Right lobe of liver (tissue), 6 donors: ENCODE measurements at regions not wholly inside any gene's neighbourhood (a gene's known extent, or its start where the extent isn't known, plus 50 kb on each side); places are given as distances from the start of the nearest gene placed in this dataset.

Experiments
- ATAC-seq, 4 donors: fragments of 200-7000 bp; cut with Tn5 transposase; one replicate each; pipeline ENCODE4 v1.9.1; 2020; ENCODE audit warnings: mild to moderate bottlenecking in 4 of 4, moderate library complexity in 4 of 4
- DNase-seq, 3 donors: peaks; one replicate each; pipeline ENCODE4 v3.0.0-alpha.2; 2020
- H3K27ac ChIP-seq, 3 donors: fragments of 200-600 bp; one replicate each; pipeline ENCODE4 v1.8.0; 2022
- H3K27me3 ChIP-seq, 2 donors: fragments of 200-600 bp; one replicate each; pipeline ENCODE4 v1.8.0; 2022
- H3K36me3 ChIP-seq, 4 donors: fragments of 200-600 bp; sonication (generic) in 1 of 4; one replicate each; pipeline versions ENCODE4 v1.5.1 to v1.8.0; 2017 to 2022; ENCODE audit warnings: control low read depth in 1 of 4
- H3K4me1 ChIP-seq, 4 donors: fragments of 200-600 bp; sonication (generic) in 1 of 4; one replicate each; pipeline versions ENCODE4 v1.5.1 to v1.8.0; 2017 to 2022; ENCODE audit warnings: control low read depth in 1 of 4
- H3K4me3 ChIP-seq, 3 donors: fragments of 200-600 bp; one replicate each; pipeline ENCODE4 v1.8.0; 2022
- H3K9me3 ChIP-seq, 4 donors: fragments of 200-600 bp; sonication (generic) in 1 of 4; one replicate each; pipeline versions ENCODE4 v1.5.1 to v1.8.0; 2017 to 2022; ENCODE audit warnings: control low read depth in 1 of 4
- POLR2A ChIP-seq: fragments of 450-650 bp; IDR thresholded peaks from one replicate; pipeline ENCODE4 v1.6.1; 2017; ENCODE audit warnings: antibody characterized with exemption, mild to moderate bottlenecking
- WGBS: methylation state at CpG from one replicate; pipeline ENCODE4 v1.1.6; 2018; ENCODE audit warnings: low coverage, low lambda C conversion rate; ENCODE audit not compliant: insufficient coverage; ENCODE audit errors: missing lambda C conversion rate; 5-methylcytosine and 5-hydroxymethylcytosine counted together
- intact Hi-C, 2 donors: fragments of 100-400 bp; cut with DNase I; formaldehyde crosslinking; loops; one replicate each; pipeline versions ENCODE4 v1.11.2 to v1.14.1; 2022
- TF ChIP-seq, protein P1 (sequence below), 4 donors: fragments of 200-600 bp in 3 of 4; fragments of 450-650 bp in 1 of 4; IDR thresholded peaks; one replicate each; pipeline versions ENCODE4 v1.5.1 to v1.8.0; 2016 to 2022; ENCODE audit warnings: antibody characterized with exemption in 4 of 4, mild to moderate bottlenecking in 2 of 4
- donor health status: DM: no; HTN: yes; CAD: no.
- donor health status: DM: no; HTN: no; CAD: no.
- donor health status: DM: no; HTN: no; CAD: no.
- donor health status: DM: no; HTN: yes; CAD: no.
- donor health status: DM: no; HTN: yes; CAD: no.

DNA sequence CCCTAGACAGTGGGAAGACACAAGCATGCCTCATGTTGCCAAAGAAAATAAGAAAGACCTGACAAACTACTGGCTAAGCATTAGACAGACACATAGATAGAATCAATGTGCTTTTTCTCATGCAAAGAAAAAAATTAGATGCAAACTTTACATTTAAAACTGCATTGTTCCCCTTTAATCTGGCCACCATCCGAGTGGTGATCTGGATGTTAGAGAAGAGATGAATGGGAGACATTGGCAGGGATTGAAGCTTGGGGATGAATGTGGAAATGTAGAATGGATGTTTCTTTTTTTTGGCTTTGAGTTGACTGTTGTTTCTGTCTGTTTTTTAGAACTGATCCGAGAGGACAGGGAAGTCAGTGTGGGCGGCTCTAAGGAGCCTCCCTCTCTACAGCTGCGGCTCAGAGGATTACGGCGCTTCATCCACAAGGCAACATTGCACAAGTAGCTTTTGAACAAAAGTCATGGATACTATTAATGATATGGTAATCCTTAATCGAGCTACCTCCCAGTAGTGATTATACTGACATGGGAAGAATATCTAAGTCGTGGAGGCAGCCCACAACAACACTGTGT, 53.0 kb downstream of the HELT start:
- Histone ChIP-seq H3K4me3 (no peak overlapping the region), H3K36me3 (no peaks in the 10 kb centered on the region), H3K27me3 (no peaks in the 10 kb centered on the region), H3K9me3 (no peaks in the 10 kb centered on the region), H3K27ac (no peak overlapping the region), H3K4me1 (peaks cover 0 to 8% (median 0%) of the 10 kb centered on the region in 4 donors)
- TF ChIP-seq, protein P1, sequence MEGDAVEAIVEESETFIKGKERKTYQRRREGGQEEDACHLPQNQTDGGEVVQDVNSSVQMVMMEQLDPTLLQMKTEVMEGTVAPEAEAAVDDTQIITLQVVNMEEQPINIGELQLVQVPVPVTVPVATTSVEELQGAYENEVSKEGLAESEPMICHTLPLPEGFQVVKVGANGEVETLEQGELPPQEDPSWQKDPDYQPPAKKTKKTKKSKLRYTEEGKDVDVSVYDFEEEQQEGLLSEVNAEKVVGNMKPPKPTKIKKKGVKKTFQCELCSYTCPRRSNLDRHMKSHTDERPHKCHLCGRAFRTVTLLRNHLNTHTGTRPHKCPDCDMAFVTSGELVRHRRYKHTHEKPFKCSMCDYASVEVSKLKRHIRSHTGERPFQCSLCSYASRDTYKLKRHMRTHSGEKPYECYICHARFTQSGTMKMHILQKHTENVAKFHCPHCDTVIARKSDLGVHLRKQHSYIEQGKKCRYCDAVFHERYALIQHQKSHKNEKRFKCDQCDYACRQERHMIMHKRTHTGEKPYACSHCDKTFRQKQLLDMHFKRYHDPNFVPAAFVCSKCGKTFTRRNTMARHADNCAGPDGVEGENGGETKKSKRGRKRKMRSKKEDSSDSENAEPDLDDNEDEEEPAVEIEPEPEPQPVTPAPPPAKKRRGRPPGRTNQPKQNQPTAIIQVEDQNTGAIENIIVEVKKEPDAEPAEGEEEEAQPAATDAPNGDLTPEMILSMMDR (IDR thresholded peaks at IDR 0.05), result no peak
- no peak for TF ChIP-seq POLR2A
- intact Hi-C loops, result no loop called here
- 75% methylated on average over 6 of the region's 8 CpGs for WGBS
- no peak for ATAC-seq
- DNase-seq, result no peak

DNA sequence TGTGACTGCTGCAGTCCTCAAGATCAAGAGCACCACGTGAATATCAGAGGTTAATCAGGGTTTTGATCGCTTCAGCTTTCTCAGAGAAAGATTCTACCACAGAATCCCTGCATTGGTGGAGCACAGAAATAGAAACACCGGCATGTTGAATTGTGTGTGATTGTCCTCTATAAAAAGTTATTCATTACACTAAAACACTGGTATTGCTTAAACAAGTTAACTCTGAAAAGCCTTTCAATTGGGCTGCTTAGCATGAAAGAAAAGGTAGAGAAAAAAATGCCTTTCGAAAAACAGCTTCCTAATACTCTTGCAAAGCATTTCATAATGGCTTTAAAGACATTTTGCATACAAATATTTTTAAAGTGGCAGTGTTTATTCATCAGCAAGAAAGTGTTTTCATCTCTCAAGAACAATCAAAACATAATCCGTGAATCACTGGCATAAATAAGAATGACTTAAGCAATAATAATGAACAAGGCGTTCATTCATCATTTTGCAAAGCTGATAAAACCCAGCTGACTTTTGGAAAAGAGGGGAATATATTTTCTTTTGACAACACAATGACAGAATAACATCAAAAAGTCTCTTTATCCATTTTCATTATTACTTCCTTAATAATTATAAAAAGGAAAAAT, 61.1 kb downstream of the HELT start:
- DNase-seq (no peak), ATAC-seq (peak in 1 of 4 donors; percentile 28)
- WGBS, result 25% methylated on average over 5 of the region's 6 CpGs
- intact Hi-C loops, result no loop called here
- no peak overlapping the region for H3K27ac ChIP-seq
- H3K27me3 ChIP-seq, result no peaks in the 10 kb centered on the region
- TF ChIP-seq, protein P1 (IDR thresholded peaks at IDR 0.05), result no peak
- no peak for TF ChIP-seq POLR2A
- no peaks in the 10 kb centered on the region for H3K9me3 ChIP-seq
- H3K4me3 ChIP-seq, result no peak overlapping the region
- H3K36me3 ChIP-seq, result no peaks in the 10 kb centered on the region
- H3K4me1 ChIP-seq, result no peaks in the 10 kb centered on the region

DNA sequence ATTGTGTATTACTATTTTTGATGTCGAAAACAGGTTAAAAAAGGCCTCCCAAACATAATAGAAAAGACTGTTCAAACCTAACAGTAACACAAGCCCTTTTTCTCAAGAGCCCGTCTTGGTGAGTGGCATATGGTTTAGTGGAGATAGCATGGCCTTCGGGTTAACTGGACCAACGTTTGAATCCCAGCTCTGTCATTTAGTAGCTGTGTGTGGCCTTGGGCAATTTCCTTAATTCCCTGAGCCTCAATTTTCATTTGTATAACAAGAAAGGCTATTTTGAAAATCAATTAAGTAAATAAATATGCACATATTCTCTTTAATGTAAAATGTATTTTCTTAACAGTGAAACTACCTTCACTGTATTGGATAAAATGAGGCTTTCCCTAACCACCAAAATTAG, 62.3 kb downstream of the HELT start:
- no peaks in the 10 kb centered on the region for H3K4me1 ChIP-seq
- WGBS, result 78% methylated on average over 4 of the region's 4 CpGs
- TF ChIP-seq, protein P1 (IDR thresholded peaks at IDR 0.05), result no peak
- no peak for TF ChIP-seq POLR2A
- no peak for ATAC-seq
- no peak for DNase-seq
- intact Hi-C loops, result no loop called here
- no peak overlapping the region for H3K27ac ChIP-seq
- H3K36me3 ChIP-seq, result no peaks in the 10 kb centered on the region
- no peak overlapping the region for H3K4me3 ChIP-seq
- H3K27me3 ChIP-seq, result no peaks in the 10 kb centered on the region
- H3K9me3 ChIP-seq, result no peaks in the 10 kb centered on the region

DNA sequence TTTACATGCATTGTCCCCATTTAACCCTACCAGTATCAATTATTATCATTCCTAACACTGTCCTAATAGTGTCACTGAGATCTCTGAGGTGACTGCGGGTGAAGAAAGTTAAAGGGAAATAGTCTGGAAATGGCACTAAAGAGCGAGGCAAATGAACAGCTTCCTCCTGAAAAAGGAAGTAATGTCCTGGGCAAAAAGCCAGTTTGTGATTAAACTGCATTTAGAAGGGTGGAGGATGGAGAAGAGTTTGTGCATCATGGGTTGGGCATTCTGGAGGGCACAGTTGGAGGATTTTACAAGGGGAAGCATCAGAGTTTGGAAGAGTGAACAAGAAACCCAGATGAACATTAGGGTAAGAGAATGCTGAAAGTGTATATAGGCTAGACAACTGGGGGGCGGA, 60.5 kb upstream of the SLC25A4 start:
- 38% methylated on average over 3 of the region's 3 CpGs for WGBS
- intact Hi-C loops, result no loop called here
- DNase-seq, result no peak
- H3K36me3 ChIP-seq, result no peaks in the 10 kb centered on the region
- ATAC-seq, result peak in 2 of 4 donors; percentile 24 to 41
- no peaks in the 10 kb centered on the region for H3K27me3 ChIP-seq
- no peaks in the 10 kb centered on the region for H3K9me3 ChIP-seq
- TF ChIP-seq, protein P1 (IDR thresholded peaks at IDR 0.05), result no peak
- no peak for TF ChIP-seq POLR2A
- H3K4me1 ChIP-seq, result no peaks in the 10 kb centered on the region
- no peak overlapping the region for H3K4me3 ChIP-seq
- H3K27ac ChIP-seq, result no peak overlapping the region
